Nephron (organoid): ENCODE measurements at regions not wholly inside any gene's neighbourhood (a gene's known extent, or its start where the extent isn't known, plus 50 kb on each side); places are given as distances from the start of the nearest gene placed in this dataset.

Source experiments
- H3K27ac Mint-ChIP-seq, 3 experiments: 2 replicates each; pipeline ENCODE4 v1.8.0; 2020; ENCODE audit warnings: mixed read lengths in 3 of 3, mild to moderate bottlenecking in 2 of 3, moderate library complexity in 1 of 3
- H3K27me3 Mint-ChIP-seq: 2 replicates; pipeline ENCODE4 v1.8.0; 2021; ENCODE audit warnings: low read depth, mild to moderate bottlenecking, moderate library complexity, mixed read lengths
- H3K36me3 Mint-ChIP-seq: 2 replicates; pipeline ENCODE4 v1.8.0; 2020; ENCODE audit warnings: low read depth, mixed read lengths
- H3K4me1 Mint-ChIP-seq: 2 replicates; pipeline ENCODE4 v1.8.0; 2020; ENCODE audit warnings: mixed read lengths
- H3K4me3 Mint-ChIP-seq, 3 experiments: 2 replicates each; pipeline ENCODE4 v1.8.0; 2020; ENCODE audit warnings: mild to moderate bottlenecking in 3 of 3, mixed read lengths in 3 of 3, moderate library complexity in 2 of 3
- H3K9me3 Mint-ChIP-seq: 2 replicates; pipeline ENCODE4 v1.8.0; 2020; ENCODE audit warnings: mixed read lengths
- TF ChIP-seq, protein P1 (sequence below), 3 experiments: fragments of 200-600 bp; sonication (generic); IDR thresholded peaks; one replicate each; pipeline ENCODE4 v1.5.0; 2021; ENCODE audit warnings: antibody characterized with exemption in 3 of 3; ENCODE audit not compliant: unreplicated experiment in 3 of 3

DNA sequence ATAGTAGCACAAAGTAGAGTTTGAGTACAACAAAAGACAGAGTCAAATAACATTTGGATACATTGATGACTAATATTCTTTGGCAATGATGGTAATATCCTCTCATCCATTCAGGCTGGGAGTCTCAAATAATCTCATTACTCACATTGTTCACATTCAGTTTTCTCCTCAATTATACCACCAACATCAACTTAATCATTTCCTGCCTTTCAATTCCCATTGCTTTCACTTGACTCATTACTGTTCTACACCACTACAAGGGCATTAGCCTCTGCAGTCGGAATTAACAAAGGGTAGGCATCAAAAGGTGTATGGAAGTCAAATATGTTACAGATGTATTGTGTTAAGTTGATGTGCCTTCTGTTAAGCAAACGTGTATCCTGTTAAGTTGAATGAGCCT, 518.4 kb upstream of the SLITRK1 start:
- no peaks in the 10 kb centered on the region for H3K36me3 Mint-ChIP-seq
- H3K4me1 Mint-ChIP-seq, result no peaks in the 10 kb centered on the region
- no peak overlapping the region for H3K4me3 Mint-ChIP-seq
- TF ChIP-seq, protein P1, sequence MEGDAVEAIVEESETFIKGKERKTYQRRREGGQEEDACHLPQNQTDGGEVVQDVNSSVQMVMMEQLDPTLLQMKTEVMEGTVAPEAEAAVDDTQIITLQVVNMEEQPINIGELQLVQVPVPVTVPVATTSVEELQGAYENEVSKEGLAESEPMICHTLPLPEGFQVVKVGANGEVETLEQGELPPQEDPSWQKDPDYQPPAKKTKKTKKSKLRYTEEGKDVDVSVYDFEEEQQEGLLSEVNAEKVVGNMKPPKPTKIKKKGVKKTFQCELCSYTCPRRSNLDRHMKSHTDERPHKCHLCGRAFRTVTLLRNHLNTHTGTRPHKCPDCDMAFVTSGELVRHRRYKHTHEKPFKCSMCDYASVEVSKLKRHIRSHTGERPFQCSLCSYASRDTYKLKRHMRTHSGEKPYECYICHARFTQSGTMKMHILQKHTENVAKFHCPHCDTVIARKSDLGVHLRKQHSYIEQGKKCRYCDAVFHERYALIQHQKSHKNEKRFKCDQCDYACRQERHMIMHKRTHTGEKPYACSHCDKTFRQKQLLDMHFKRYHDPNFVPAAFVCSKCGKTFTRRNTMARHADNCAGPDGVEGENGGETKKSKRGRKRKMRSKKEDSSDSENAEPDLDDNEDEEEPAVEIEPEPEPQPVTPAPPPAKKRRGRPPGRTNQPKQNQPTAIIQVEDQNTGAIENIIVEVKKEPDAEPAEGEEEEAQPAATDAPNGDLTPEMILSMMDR (IDR thresholded peaks at IDR 0.05; ENCODE audit: unreplicated experiment in 3 of 3), result no peak
- peaks cover 9% of the 10 kb centered on the region for H3K9me3 Mint-ChIP-seq
- no peak overlapping the region for H3K27ac Mint-ChIP-seq
- H3K27me3 Mint-ChIP-seq, result no peaks in the 10 kb centered on the region

DNA sequence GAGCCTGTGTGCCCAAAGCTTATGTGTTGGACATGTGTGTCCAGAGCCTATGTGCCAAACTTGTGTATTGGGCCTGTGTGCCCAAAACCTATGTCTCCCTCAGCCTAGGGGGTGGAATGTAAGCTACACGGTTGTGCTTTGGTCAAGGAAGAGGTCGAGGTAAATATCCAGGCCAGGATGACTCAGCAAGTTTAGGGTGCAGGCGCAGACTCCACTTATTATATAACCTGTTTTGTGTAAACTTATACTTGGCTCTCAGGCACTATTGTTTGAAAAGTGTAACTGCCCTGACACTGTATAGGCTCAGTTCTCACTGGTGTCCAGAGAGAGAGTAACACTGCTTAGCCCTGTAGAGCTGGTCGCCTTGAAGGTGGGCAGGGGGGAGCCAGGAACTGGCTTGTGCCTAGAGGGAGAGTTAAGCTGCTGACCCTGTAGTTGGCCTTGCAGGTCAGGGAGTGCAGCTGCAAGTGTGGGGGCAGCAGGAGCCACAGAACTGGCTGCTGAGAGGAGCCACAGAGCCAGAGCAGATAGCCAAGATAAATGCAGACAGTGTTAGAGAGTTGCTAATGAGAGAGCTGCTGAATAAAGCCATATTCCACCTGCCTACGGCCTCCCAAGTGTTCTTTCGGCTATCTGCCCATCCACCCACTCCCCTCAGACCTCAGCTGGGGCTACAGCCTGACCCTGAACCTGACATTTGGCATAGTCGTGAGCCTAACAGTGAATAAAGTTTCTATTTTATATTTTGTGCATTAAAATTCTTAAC, 517.2 kb upstream of the SLITRK1 start:
- Mint-ChIP-seq H3K36me3 (no peaks in the 10 kb centered on the region), H3K27ac (no peak overlapping the region), H3K9me3 (peaks cover 16% of the 10 kb centered on the region), H3K4me1 (no peaks in the 10 kb centered on the region), H3K4me3 (no peak overlapping the region), H3K27me3 (peaks cover under 1% of the 10 kb centered on the region)
- TF ChIP-seq, protein P1 (IDR thresholded peaks at IDR 0.05; ENCODE audit: unreplicated experiment in 3 of 3), result no peak

DNA sequence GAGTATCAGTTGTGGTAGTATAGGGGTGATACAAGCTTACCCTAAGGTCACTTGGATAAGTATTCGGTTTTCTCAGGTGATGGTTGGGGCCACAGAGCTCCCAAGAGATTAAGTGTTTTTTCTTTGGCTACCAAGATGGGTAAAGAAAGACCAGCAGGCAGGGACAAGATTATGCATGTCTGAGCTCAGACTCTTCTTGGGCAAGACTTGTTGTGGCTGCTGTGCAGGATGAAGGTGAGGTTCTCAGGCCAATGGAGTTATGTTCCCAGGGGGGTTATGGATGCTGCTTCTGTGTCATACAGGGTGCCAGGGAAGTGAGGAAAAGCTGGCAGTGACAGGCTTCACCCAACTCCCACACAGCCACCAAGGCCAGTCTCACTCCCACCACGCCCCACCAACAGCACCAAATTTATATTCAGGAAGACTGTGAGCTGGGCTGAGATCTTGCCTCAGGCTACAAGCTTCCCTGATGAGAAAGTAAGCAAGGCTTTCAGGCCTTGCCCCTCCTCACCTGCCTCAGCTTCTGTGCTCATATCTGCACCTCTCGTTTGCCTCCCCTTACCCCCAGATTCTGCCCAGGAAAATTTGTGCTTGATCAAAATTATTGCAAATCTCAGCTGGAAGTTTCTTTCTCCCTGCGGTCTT, 511.8 kb upstream of the SLITRK1 start:
- H3K4me1 Mint-ChIP-seq, result no peaks in the 10 kb centered on the region
- no peak overlapping the region for H3K27ac Mint-ChIP-seq
- peaks cover 4% of the 10 kb centered on the region for H3K27me3 Mint-ChIP-seq
- TF ChIP-seq, protein P1 (IDR thresholded peaks at IDR 0.05; ENCODE audit: unreplicated experiment in 3 of 3), result no peak
- H3K36me3 Mint-ChIP-seq, result no peaks in the 10 kb centered on the region
- H3K4me3 Mint-ChIP-seq, result no peak overlapping the region
- peaks cover 27% of the 10 kb centered on the region for H3K9me3 Mint-ChIP-seq

DNA sequence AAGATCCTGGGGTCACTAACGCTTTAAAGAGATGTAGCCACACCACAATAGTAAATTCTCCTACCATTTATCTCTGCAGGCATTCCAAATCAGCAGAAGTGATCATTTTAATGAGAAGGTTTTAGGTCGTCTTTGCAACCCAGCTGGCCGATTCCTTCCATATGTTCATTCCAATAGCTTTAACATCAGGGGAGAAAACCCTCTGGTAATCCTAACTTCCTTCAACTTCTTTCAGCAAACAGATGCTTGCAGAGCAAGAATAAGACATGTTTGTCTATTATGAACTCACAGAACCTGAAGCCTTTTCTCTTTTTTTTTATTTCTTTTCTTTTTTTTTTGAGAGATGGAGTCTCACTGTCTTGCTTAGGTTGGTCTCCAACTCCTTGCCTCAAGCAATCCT, 498.6 kb upstream of the SLITRK1 start:
- Mint-ChIP-seq H3K4me3 (no peak overlapping the region), H3K4me1 (no peaks in the 10 kb centered on the region), H3K27ac (no peak overlapping the region), H3K36me3 (no peaks in the 10 kb centered on the region), H3K27me3 (peaks cover 6% of the 10 kb centered on the region), H3K9me3 (peaks cover 5% of the 10 kb centered on the region)
- TF ChIP-seq, protein P1 (IDR thresholded peaks at IDR 0.05; ENCODE audit: unreplicated experiment in 3 of 3), result no peak

DNA sequence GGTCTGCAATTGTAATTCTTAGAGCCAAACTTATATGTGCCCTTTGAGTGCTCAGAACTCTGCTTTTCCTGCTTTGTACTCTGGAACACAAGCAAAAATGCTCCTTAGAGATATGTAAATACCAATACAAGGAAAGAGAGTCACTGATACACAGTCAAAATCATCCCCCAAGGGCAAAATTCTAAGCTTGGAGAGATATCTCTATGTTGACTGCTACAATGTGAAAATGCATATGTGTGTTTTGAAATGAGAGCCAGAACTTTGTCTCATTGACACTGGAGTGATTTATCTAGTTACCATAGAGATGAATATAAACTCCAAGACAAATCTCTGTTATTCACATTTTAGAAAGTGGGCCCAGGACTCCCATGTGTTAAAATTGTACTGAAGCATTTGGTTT, 494.8 kb upstream of the SLITRK1 start:
- Mint-ChIP-seq H3K27me3 (no peaks in the 10 kb centered on the region), H3K4me1 (no peaks in the 10 kb centered on the region), H3K36me3 (no peaks in the 10 kb centered on the region), H3K27ac (no peak overlapping the region), H3K9me3 (no peaks in the 10 kb centered on the region), H3K4me3 (no peak overlapping the region)
- TF ChIP-seq, protein P1 (IDR thresholded peaks at IDR 0.05; ENCODE audit: unreplicated experiment in 3 of 3), result no peak

DNA sequence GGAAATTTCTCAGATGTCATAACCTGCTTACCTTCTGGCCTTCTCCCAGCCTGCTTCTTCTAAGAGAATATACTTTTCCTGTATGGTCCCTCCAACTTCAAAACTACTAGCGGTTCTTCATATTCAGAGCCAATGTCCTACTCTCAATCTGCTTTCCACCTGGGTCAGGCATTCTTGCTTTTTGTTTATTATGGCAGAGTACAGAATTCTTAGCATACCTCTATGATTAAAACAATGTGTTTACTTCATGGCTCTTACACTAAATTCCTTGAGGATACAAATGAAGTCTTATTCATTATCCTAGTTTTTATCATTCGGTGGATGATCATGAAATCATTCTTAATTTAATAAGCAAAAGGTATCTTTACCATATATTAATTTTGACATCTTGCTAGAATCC, 484.2 kb upstream of the SLITRK1 start:
- Mint-ChIP-seq H3K4me1 (no peaks in the 10 kb centered on the region), H3K4me3 (no peak overlapping the region), H3K9me3 (no peaks in the 10 kb centered on the region), H3K27ac (no peak overlapping the region), H3K36me3 (no peaks in the 10 kb centered on the region), H3K27me3 (no peaks in the 10 kb centered on the region)
- TF ChIP-seq, protein P1 (IDR thresholded peaks at IDR 0.05; ENCODE audit: unreplicated experiment in 3 of 3), result no peak
